ENCODE measurements at regions not wholly inside any gene's neighbourhood (a gene's known extent, or its start where the extent isn't known, plus 50 kb on each side); places are given as distances from the start of the nearest gene placed in this dataset.

DNA sequence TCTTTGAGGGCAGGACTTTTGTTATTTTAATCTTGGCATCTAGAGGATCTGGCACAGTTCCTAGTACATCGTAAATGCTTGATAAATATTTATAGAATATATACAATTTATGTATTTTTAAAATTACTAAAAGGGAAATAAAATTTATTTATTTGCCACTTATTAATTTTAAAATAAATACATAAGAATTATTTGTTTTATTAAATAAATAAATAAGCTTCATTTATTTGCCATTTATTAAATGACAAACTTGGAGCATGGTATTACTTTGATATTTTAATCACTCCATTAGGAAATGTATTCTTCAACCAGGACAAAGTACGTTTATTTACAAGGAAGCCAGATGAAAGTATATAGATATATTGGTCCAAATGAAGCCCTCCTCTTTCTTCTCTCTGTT lies 118.7 kb upstream of the LRIG3 start:
- WGBS (ENCODE audit: insufficient coverage, low coverage, low lambda C conversion rate, missing lambda C conversion rate), result 70% methylated on average over 2 of the region's 2 CpGs
- intact Hi-C loops (cut with DNase I), result no loop called here
- Histone ChIP-seq H3K4me1 (no peaks in the 10 kb centered on the region), H3K36me3 (no peaks in the 10 kb centered on the region), H3K27me3 (no peaks in the 10 kb centered on the region), H3K9me3 (no peaks in the 10 kb centered on the region), H3K27ac (no peak overlapping the region), H3K4me3 (no peak overlapping the region)
- DNase-seq (no peak), ATAC-seq (no peak)
- no peak for TF ChIP-seq POLR2A (IDR thresholded peaks at IDR 0.05)
- TF ChIP-seq, protein P1, sequence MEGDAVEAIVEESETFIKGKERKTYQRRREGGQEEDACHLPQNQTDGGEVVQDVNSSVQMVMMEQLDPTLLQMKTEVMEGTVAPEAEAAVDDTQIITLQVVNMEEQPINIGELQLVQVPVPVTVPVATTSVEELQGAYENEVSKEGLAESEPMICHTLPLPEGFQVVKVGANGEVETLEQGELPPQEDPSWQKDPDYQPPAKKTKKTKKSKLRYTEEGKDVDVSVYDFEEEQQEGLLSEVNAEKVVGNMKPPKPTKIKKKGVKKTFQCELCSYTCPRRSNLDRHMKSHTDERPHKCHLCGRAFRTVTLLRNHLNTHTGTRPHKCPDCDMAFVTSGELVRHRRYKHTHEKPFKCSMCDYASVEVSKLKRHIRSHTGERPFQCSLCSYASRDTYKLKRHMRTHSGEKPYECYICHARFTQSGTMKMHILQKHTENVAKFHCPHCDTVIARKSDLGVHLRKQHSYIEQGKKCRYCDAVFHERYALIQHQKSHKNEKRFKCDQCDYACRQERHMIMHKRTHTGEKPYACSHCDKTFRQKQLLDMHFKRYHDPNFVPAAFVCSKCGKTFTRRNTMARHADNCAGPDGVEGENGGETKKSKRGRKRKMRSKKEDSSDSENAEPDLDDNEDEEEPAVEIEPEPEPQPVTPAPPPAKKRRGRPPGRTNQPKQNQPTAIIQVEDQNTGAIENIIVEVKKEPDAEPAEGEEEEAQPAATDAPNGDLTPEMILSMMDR (IDR thresholded peaks at IDR 0.05), result no peak

DNA sequence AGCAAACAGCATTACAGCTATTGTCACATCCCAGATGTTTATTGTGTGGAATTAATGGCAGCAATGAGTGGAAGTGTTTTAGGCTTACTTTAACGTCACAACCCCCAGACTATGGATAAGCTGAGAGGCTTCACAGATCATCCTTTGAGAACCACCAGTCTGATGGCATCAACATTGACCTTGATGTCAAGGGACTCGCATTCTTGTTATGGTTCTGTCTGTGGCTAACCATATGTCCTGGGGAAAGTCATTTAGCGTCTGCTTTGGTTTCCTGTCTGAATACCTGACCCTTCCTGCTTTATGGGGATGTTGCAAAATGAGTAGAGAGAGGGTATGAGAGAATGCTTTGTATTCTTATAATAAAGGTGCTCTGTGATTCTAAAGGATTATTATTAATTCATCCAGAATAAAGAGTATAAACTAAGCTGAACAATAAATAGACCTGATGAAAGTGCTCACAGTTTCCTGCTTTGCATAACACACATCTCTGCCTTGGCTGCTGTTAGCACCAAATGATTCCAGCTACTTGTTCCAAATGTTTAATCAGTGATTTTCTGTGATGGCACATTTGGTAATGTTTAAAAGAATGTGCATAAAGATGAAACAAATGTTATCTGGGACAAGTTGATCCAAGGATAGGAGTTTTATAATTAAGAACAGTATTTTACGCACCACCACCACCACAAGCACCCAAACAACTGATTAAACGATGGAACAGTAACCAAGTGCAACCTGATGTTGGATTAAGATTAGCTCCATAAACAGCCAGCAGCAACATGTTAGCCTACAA lies 116.9 kb upstream of the LRIG3 start:
- DNase-seq (no peak), ATAC-seq (peak in 1 of 4 donors; percentile 54)
- TF ChIP-seq, protein P1 (IDR thresholded peaks at IDR 0.05), result no peak
- TF ChIP-seq POLR2A (IDR thresholded peaks at IDR 0.05), result no peak
- Histone ChIP-seq H3K27me3 (no peaks in the 10 kb centered on the region), H3K9me3 (no peaks in the 10 kb centered on the region), H3K4me1 (no peaks in the 10 kb centered on the region), H3K4me3 (no peak overlapping the region), H3K27ac (no peak overlapping the region), H3K36me3 (no peaks in the 10 kb centered on the region)
- intact Hi-C loops (cut with DNase I), result no loop called here
- WGBS (ENCODE audit: insufficient coverage, low coverage, low lambda C conversion rate, missing lambda C conversion rate), result 39% methylated on average over 5 of the region's 5 CpGs

- Histone ChIP-seq H3K4me3 (no peak overlapping the region), H3K27me3 (no peaks in the 10 kb centered on the region), H3K36me3 (no peaks in the 10 kb centered on the region), H3K27ac (no peak overlapping the region), H3K9me3 (no peaks in the 10 kb centered on the region), H3K4me1 (no peaks in the 10 kb centered on the region)
- 84% methylated on average over 2 of the region's 2 CpGs for WGBS (ENCODE audit: insufficient coverage, low coverage, low lambda C conversion rate, missing lambda C conversion rate)
- ATAC-seq (no peak), DNase-seq (no peak)
- TF ChIP-seq, protein P1 (IDR thresholded peaks at IDR 0.05), result no peak
- TF ChIP-seq POLR2A (IDR thresholded peaks at IDR 0.05), result no peak
- intact Hi-C loops (cut with DNase I), result no loop called here
Observed at GRCh38 chr12:59036347-59036746, 116.0 kb upstream of the LRIG3 start.

- no peak for ATAC-seq
- intact Hi-C loops (cut with DNase I), result no loop called here
Observed at GRCh38 chr12:59031313-59031712, 111.0 kb upstream of the LRIG3 start.

More at GRCh38 chr12:59031313-59031712, 111.0 kb upstream of the LRIG3 start:
- Histone ChIP-seq H3K4me3 (no peak overlapping the region), H3K27ac (no peak overlapping the region), H3K27me3 (no peaks in the 10 kb centered on the region), H3K36me3 (no peaks in the 10 kb centered on the region), H3K9me3 (no peaks in the 10 kb centered on the region), H3K4me1 (no peaks in the 10 kb centered on the region)
- DNase-seq, result no peak
- TF ChIP-seq POLR2A (IDR thresholded peaks at IDR 0.05), result no peak
- TF ChIP-seq, protein P1 (IDR thresholded peaks at IDR 0.05), result no peak

Measured in right lobe of liver (tissue), 6 donors.